ENCODE measurements at regions not wholly inside any gene's neighbourhood (a gene's known extent, or its start where the extent isn't known, plus 50 kb on each side); places are given as distances from the start of the nearest gene placed in this dataset.

DNA sequence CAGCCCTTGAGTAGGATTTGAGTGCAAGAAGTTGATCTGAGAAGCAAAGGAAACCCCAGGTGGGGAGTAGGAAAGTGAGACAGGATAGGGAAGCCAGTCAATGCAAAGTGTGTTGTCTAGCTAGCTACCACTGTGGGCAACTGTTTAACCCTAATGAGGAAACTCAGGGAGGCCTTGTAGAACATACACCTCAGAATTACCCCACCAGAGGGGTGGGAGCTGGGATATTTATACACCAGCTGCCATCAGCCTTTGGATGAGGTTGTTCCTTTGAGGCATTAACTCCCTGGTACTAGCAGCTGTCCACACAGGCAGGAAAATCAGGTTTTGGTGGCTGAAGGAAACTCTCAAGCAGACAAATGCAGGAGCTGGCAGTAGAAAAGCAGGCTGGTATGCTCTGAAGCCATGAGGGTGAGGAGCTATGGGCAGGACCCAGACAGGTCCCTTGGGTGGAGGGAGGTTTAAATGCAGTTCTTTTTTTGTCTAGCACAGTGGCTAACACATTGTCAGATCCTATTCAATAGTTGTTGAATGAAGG lies 60.1 kb upstream of the ARID5B start:
- Mint-ChIP-seq H3K9me3 (no peaks in the 10 kb centered on the region), H3K4me3 (no peak overlapping the region), H3K27ac (no peak overlapping the region), H3K27me3 (no peaks in the 10 kb centered on the region), H3K4me1 (peaks cover 6% of the 10 kb centered on the region), H3K36me3 (ENCODE audit: low read depth) (no peaks in the 10 kb centered on the region)
- ChIA-PET POLR2A (no interaction called here), CTCF (no interaction called here)
- intact Hi-C loops (cut with micrococcal nuclease): no loop called here
- no peak for TF ChIP-seq CTCF (IDR thresholded peaks at IDR 0.05)
- no peak for ATAC-seq (ENCODE audit: low read depth)
- DNase-seq: no peak

GRCh38 chr10:61842755-61843497 lies 58.6 kb upstream of the ARID5B start:
- Mint-ChIP-seq H3K27ac (no peak overlapping the region), H3K4me1 (peaks cover 6% of the 10 kb centered on the region), H3K4me3 (no peak overlapping the region), H3K9me3 (no peaks in the 10 kb centered on the region), H3K36me3 (ENCODE audit: low read depth) (no peaks in the 10 kb centered on the region), H3K27me3 (no peaks in the 10 kb centered on the region)
- DNase-seq: no peak
- ATAC-seq (ENCODE audit: low read depth): no peak
- POLR2A ChIA-PET: interaction anchor here (0.6 kb wide), 1 partner anchor 550 kb away, joined by 7 read pairs; no protein-coding TSS in a partner anchor
- no peak for TF ChIP-seq CTCF (IDR thresholded peaks at IDR 0.05)
- intact Hi-C loops (cut with micrococcal nuclease): no loop called here
- CTCF ChIA-PET: no interaction called here

GRCh38 chr10:61844116-61844822 lies 57.2 kb upstream of the ARID5B start:
- no peaks in the 10 kb centered on the region for H3K9me3 Mint-ChIP-seq
- intact Hi-C loops (cut with micrococcal nuclease): no loop called here
- TF ChIP-seq CTCF (IDR thresholded peaks at IDR 0.05): no peak
- no peak for ATAC-seq (ENCODE audit: low read depth)
- ChIA-PET CTCF (no interaction called here), POLR2A (no interaction called here)
- H3K36me3 Mint-ChIP-seq (ENCODE audit: low read depth): no peaks in the 10 kb centered on the region
- no peak overlapping the region for H3K27ac Mint-ChIP-seq
- H3K27me3 Mint-ChIP-seq: no peaks in the 10 kb centered on the region
- no peak for DNase-seq
- peaks cover 6% of the 10 kb centered on the region for H3K4me1 Mint-ChIP-seq
- no peak overlapping the region for H3K4me3 Mint-ChIP-seq

GRCh38 chr10:61845196-61845949 lies 56.1 kb upstream of the ARID5B start:
- no peak overlapping the region for H3K27ac Mint-ChIP-seq
- no peak overlapping the region for H3K4me3 Mint-ChIP-seq
- H3K9me3 Mint-ChIP-seq: no peaks in the 10 kb centered on the region
- no peak for TF ChIP-seq CTCF (IDR thresholded peaks at IDR 0.05)
- no peaks in the 10 kb centered on the region for H3K27me3 Mint-ChIP-seq
- ChIA-PET CTCF (no interaction called here), POLR2A (no interaction called here)
- DNase-seq (no peak), ATAC-seq (ENCODE audit: low read depth) (no peak)
- H3K36me3 Mint-ChIP-seq (ENCODE audit: low read depth): no peaks in the 10 kb centered on the region
- peaks cover 6% of the 10 kb centered on the region for H3K4me1 Mint-ChIP-seq
- intact Hi-C loops (cut with micrococcal nuclease): no loop called here

DNA sequence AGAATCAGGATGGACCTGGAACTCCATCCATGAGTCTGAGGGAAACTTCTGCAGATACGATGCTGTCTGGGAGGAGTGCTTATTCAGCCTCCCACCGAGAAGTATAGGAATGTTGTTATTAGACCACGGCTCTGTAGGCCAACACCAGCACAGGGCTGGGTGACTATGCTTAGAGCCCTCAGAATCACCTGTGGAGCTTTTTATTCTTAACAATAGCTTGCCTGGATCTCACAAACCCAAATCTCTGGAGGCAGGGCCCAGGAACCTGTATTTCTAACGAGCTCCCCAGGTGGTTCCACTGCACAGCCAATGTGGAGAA lies 55.6 kb upstream of the ARID5B start:
- ATAC-seq (ENCODE audit: low read depth): no peak
- ChIA-PET POLR2A (interaction anchor here (0.6 kb wide), 1 partner anchor 9 kb away, joined by 3 read pairs; no protein-coding TSS in a partner anchor), CTCF (no interaction called here)
- Mint-ChIP-seq H3K4me1 (peaks cover 5% of the 10 kb centered on the region), H3K27ac (no peak overlapping the region), H3K36me3 (ENCODE audit: low read depth) (no peaks in the 10 kb centered on the region), H3K4me3 (no peak overlapping the region), H3K27me3 (no peaks in the 10 kb centered on the region), H3K9me3 (no peaks in the 10 kb centered on the region)
- no peak for TF ChIP-seq CTCF (IDR thresholded peaks at IDR 0.05)
- no peak for DNase-seq
- intact Hi-C loops (cut with micrococcal nuclease): no loop called here
